ENCODE measurements at regions not wholly inside any gene's neighbourhood (a gene's known extent, or its start where the extent isn't known, plus 50 kb on each side); places are given as distances from the start of the nearest gene placed in this dataset.

GRCh38 chr6:131412960-131413830 is 159.8 kb upstream of the ARG1 start:
- Histone ChIP-seq H3K36me3 (ENCODE audit: control insufficient read depth, insufficient read depth, low read length) (no peaks in the 10 kb centered on the region; the same call in 1 of the 2 replicates), H3K27ac (ENCODE audit: low read length) (no peak overlapping the region), H3K4me1 (ENCODE audit: control insufficient read depth, insufficient read depth, low read length) (no peaks in the 10 kb centered on the region), H3K27me3 (ENCODE audit: control insufficient read depth, insufficient read depth, low read length) (peaks cover 2% of the 10 kb centered on the region; the same call in 1 of the 2 replicates), H3K9me3 (ENCODE audit: control insufficient read depth, insufficient read depth, low read depth, low read length) (no peaks in the 10 kb centered on the region), H3K4me3 (ENCODE audit: low read depth in 2 of 2, low read length in 2 of 2) (no peak overlapping the region)
- ChIA-PET CTCF (no interaction called here), POLR2A (no interaction called here)
- intact Hi-C loops (cut with micrococcal nuclease; ENCODE audit: unreplicated experiment), result no loop called here
- ATAC-seq (no peak), DNase-seq (ENCODE audit: low read depth, low spot score) (no peak)
- TF ChIP-seq TCF7L2 (IDR thresholded peaks at IDR 0.05; ENCODE audit: low read depth, low read length) (no peak), CTCF (IDR thresholded peaks at IDR 0.05) (no peak), SIN3A (IDR thresholded peaks at IDR 0.05; ENCODE audit: borderline replicate concordance, insufficient read depth, low read depth, low read length) (no peak), REST (IDR thresholded peaks at IDR 0.05; ENCODE audit: insufficient read depth in 1 of 2, low read depth in 2 of 2, low read length in 1 of 2) (no peak), POLR2AphosphoS5 (IDR thresholded peaks at IDR 0.05; ENCODE audit: low read depth, low read length) (no peak)
- BruUV-seq (replicated peaks), result no TSS peak
- in situ Hi-C loops (cut with HindIII; ENCODE audit: low pct_unique_long_range_greater_than_20kb, low sequenced_read_pairs), result no loop called here

- Histone ChIP-seq H3K9me3 (ENCODE audit: control insufficient read depth, insufficient read depth, low read depth, low read length) (no peaks in the 10 kb centered on the region), H3K27ac (ENCODE audit: low read length) (no peak overlapping the region), H3K27me3 (ENCODE audit: control insufficient read depth, insufficient read depth, low read length) (peaks cover 2% of the 10 kb centered on the region; the same call in 1 of the 2 replicates), H3K36me3 (ENCODE audit: control insufficient read depth, insufficient read depth, low read length) (no peaks in the 10 kb centered on the region; the same call in 1 of the 2 replicates), H3K4me1 (ENCODE audit: control insufficient read depth, insufficient read depth, low read length) (no peaks in the 10 kb centered on the region), H3K4me3 (ENCODE audit: low read depth in 2 of 2, low read length in 2 of 2) (no peak overlapping the region)
- BruUV-seq (replicated peaks), result no TSS peak
- DNase-seq (ENCODE audit: low read depth, low spot score) (no peak), ATAC-seq (no peak)
- intact Hi-C loops (cut with micrococcal nuclease; ENCODE audit: unreplicated experiment), result no loop called here
- TF ChIP-seq CTCF (IDR thresholded peaks at IDR 0.05), result no peak
- TF ChIP-seq TCF7L2 (IDR thresholded peaks at IDR 0.05; ENCODE audit: low read depth, low read length), result no peak
- CTCF ChIA-PET, result no interaction called here
- POLR2A ChIA-PET, result no interaction called here
- in situ Hi-C loops (cut with HindIII; ENCODE audit: low pct_unique_long_range_greater_than_20kb, low sequenced_read_pairs), result no loop called here
Observed at GRCh38 chr6:131413831-131414191, 159.2 kb upstream of the ARG1 start.
